M059J (cell line): ENCODE measurements at regions not wholly inside any gene's neighbourhood (a gene's known extent, or its start where the extent isn't known, plus 50 kb on each side); places are given as distances from the start of the nearest gene placed in this dataset.
"Not testable (repeated sequence)": the region's sequence is repeated elsewhere in the genome, so short reads cannot be mapped to it uniquely, and the experiment has no call there.

ENCODE experiments used
- DNase-seq: peaks from one replicate; pipeline ENCODE4 v3.0.0-alpha.2; 2012; ENCODE audit warnings: low read depth

DNA sequence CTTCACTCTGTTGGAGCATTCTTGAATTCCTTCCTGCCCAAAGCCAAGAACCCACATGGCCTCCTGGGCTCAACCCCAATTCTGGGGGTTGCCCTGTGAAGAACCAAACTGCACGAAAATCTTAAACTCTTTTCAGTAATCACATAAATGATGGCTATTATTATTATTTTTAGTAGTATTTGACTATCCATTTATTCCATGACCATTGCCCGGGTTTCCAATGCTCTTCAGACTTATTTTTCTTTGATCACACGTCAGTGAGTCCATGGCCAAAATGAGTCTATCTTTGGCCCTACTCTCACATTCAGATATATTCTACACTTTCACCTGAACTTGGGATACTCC lies 185.9 kb downstream of the AVL9 start:
- DNase-seq, result no peak

DNA sequence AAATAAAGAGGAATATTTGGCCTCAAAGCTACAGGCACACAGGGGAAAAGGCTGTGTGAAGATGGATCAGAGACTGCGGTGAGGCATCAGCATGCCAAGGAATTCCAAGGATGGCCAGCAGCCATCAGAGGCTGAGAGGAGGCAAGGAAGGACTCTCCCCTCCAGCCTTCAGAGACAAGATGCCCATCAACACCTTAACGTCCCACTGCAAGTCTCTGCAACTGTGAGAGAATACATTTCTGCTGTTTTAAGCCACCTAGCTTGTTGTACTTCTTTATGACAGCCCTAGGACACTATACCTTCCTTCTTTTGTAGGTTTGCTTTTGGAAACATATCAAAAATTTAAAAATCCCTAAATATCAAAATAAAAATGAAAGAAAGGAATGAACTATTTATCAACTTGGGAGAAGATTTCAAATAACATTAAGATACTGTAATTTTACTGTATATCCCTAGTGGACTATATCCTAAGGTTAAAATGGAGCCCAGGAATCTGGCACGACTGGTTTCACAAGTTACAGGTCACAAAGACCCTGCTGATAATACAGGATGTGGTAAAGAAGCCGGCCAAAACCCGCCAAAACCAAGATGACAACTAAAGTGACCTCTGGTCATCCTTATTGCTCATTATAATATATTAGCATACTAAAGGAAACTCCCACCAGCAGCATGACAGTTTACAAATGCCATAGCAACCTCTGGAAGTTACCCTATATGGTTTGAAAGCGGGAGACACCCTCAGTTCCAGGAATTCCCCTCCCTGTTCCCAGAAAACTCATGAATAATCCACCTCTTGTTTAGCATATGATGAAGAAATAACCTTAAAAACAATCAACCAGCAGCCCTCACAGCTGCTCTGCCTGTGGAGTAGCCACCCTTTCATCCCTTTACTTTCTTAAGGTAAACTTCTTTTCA lies 185.2 kb downstream of the AVL9 start:
- DNase-seq, result peak; percentile 92

DNA sequence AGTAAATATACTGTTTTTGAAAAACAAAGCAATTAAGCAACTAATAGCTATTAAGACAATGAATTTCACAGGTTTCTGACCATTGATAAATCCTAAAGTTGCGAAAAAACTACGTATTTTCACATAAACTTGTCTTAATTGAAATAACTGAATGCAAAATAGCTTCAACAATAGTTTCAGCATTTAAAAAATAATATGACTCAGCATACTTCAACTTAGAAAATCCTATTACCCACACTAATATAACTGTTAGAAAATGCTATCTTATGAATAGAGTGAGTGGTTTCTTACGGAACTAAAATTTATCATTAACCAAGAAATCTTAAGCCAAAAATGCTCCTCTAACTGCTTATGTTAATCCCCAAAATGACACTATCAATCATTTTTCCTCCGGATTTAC lies 183.9 kb downstream of the AVL9 start:
- no peak for DNase-seq

DNA sequence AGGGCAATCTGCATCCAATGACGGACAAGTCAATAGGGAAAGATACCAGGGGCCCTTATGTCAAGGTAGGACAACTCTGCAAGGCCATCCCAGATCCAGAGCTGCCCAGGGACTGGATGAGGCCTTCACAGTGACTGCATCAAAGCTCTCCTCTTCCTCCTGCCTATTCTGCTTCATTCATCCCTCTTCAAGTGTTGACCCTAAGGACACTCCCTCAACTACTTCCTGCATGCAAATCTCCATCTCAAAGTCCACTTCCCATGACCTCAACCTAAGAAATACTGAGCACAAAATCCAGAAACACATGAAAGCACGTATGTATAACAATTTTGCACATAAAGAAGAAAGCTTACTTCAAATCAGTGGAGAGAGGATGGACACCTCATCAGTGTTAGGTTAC lies 182.3 kb downstream of the AVL9 start:
- DNase-seq, result no peak

GRCh38 chr7:32676249-32676941 lies 181.1 kb downstream of the AVL9 start:
- no peak for DNase-seq

- no peak for DNase-seq
Observed at GRCh38 chr7:32673275-32673983, 178.1 kb downstream of the AVL9 start.

DNA sequence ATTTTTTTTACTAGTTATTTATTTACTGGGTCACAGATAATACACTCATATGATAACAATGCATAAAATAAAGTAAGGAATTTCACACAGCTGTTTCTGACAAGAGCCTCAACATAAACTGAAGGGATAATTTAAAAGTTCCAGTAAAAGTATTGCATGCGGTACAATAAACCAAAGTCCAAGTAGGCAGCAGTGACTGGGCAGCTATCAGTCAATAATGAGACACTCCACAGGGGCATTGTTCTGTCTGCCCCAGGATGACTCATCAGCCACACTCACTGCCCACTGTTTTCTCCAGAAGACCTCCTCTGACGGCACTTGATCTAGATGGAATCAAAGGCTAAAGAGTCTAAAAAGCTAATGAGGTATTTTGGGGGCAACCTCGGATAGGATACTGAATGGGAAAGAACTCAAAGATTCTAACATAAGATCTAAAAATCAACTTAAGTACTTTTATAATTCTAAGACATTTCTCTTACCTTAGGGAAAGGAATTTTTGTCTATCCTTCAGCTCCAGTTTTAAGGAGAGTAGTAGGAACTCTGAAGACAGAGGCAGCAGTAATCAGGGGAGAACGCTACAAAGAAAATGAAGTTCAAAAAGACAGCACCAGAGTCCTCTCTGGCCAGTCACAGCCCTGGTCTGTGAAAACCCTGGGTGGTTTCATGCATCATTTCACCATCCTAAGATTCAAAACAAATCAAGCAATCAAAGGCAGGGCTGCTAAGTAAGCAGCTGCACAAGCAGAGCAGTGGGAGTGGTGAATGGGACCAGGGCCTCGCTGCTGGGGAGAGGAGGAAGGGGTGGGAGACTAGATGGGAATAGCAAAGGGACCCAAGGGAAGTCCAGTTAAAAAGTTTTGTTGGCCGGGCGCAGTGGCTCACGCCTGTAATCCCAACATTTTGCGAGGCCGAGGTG lies 175.1 kb downstream of the AVL9 start:
- DNase-seq, result peak; percentile 90

DNA sequence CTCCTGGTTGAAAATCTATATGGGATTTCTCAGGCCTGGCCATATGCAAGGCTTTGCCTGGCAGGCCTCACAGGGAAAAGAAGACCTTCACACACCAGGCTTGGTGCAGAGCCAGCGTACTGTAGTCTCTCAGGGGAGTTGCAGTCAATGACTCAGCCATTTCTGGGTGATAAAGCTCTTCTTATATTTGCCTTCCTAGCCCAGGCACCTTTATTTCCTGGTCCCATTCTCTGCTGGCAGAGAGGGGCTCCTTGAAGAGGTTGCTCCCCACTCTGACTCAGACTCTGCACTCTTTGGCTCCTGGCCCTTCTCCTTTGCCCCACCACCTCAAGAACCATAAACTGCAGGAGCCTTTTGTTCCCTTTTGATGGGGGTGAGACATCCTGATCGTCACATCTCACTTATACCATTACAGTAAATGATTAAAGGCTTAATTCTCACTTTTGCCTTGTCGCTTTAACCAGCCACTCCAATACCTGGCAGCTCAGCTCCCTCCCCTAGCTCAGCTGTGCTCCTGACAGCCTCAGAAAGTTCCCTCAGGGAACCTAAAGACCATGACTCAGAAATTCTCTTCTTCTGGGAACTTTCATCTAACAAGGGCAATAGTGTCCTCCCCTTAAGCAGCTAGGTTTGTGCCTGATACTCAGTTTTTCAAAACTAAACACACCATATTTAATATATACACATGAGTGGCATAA lies 174.0 kb downstream of the AVL9 start:
- DNase-seq, result peak; percentile 93

GRCh38 chr7:32668387-32669097 lies 173.3 kb downstream of the AVL9 start:
- peak; percentile 82 for DNase-seq

DNA sequence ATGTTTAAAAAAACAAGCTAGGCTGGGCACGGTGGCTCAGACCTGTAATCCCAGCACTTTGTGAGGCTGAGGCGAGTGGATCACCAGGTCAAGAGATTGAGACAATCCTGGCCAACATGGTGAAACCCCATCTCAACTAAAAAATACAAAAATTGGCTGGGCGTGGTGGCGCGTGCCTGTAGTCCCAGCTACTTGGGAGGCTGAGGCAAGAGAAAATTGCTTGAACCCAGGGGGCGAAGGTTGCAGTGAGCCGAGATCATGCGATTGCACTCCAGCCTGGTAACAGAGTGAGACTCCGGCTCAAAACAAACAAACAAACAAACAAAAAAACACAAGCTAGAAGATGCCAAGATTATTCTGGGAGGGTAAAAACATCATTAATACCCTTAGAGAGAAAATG lies 172.3 kb downstream of the AVL9 start:
- DNase-seq, result not testable (repeated sequence)

DNA sequence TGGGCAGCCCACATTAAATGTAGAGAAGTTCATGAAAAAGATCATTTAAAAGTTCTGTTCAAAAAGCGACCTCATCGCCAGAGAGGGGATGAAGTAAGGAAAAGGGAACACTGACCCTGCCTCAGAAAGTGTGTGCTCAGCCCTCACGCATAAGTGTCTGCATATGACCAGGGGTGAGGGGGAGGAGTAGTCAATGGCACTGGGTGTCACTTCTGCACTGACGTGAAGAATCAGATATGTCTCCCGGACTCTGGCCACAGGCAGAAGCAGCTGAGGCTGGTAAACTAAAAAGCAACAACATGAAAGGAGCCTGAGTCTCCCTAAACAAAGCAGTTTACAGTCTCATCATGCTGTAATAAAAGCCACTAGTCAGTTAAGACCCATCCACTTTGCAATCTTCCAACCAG lies 168.5 kb downstream of the AVL9 start:
- not testable (repeated sequence) for DNase-seq

DNA sequence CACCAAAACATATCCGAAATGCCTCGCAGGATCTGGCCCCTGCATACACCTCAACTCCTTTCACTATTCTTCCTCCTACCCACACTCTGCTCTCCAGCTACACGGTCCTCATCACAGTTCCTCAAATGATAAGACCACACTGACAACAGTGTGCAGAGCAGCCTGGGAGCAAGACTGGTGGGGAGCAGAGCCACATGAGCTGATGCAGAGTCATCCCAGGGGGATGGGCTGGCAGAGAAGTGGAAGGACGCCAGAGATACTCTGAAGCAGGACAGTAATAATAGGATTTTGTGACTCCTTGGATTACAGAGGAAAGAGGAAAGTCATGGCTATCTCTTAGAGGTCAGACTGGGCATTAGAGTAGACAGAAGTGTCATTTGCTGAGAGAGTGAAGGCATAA lies 167.2 kb downstream of the AVL9 start:
- DNase-seq, result not testable (repeated sequence)

GRCh38 chr7:32661929-32662328 lies 166.6 kb downstream of the AVL9 start:
- no peak for DNase-seq

DNA sequence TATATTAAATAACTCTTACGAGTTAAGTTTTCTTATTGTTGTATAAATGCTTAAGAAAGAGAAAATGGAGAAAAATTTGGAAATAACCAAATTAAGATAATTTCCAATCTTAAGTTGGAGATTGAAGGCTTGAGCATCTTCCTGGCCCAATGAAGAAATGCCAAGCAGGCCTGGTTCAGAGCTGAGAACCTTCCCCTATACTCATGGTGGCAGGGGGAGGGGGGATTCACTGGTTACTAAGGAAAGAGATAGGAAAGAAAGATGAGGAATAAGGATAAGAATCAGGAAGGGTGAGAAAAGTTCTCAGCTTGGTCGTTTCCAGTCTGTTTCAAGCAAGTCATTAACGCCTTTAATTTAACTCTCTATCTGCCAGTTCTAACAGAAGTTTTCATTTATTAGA lies 166.2 kb downstream of the AVL9 start:
- DNase-seq, result no peak

DNA sequence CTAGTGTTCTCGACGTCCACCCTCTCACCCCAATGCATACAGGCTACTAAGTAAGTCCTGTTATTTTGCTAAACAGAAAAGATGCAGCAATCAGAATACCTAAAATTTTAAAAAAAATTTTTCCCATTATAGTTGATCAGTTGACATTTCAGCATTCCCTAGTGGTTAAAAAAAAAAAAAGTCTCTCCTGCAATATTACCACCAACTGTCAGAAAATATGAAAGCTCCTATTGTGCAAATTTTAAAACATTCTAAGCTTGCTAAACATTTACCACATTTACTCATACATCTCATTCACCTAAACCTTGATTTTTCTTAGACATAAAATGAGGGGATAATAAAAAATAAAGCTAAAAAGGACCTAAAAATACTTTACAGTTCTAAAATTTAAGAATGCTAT lies 165.6 kb downstream of the AVL9 start:
- DNase-seq, result no peak

- DNase-seq, result no peak
Observed at GRCh38 chr7:32659853-32660252, 164.6 kb downstream of the AVL9 start.

DNA sequence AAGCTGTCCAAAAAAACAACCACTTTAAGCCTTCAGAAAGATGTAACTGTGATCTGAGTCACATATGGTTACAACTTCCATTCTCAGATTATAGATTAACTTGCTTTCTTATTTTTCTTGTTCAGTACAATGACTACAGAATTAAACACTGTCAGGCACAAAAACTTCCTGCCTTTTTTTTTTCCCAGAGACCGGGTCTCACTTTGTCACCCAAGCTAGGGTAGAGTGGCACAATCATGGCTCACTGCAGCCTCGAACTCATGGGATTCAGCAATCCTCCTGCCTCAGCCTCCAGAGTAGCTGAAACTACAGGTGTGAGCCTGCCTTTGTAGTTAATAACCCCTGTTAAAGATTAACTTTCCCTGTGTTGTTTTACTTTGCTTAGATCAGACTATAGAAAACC lies 163.2 kb downstream of the AVL9 start:
- peak; percentile 20 for DNase-seq

DNA sequence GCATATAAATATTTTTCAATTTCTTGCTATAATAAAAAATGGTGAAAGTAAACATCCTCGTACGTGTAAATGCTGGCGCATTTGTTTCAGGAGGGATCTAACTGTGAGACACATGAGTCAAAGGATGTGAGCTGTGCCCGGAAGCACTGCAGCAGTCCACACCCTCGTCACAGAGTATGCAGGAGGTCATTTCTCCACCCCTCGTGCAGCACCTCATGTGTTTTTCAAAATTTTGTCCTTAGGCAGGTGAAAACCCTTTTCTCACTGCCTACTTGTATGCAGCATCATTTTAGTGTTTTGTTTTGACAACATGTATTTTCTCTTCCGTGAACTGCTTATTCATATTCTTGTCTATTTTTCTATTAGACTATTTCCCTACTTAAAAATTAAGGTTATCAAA lies 162.7 kb downstream of the AVL9 start:
- peak; percentile 59 for DNase-seq

- not testable (repeated sequence) for DNase-seq
Observed at GRCh38 chr7:32654549-32654948, 159.3 kb downstream of the AVL9 start.

- DNase-seq, result not testable (repeated sequence)
Observed at GRCh38 chr7:32650356-32650755, 155.1 kb downstream of the AVL9 start.
